Muscle layer of duodenum (tissue), 2 donors: ENCODE measurements at regions not wholly inside any gene's neighbourhood (a gene's known extent, or its start where the extent isn't known, plus 50 kb on each side); places are given as distances from the start of the nearest gene placed in this dataset.

Source experiments
- H3K27ac ChIP-seq: one replicate; pipeline ENCODE4 v1.7.0; 2013; ENCODE audit warnings: mild to moderate bottlenecking, low read length
- H3K27me3 ChIP-seq: one replicate; pipeline ENCODE4 v1.7.0; 2013; ENCODE audit warnings: low read depth, mild to moderate bottlenecking, control low read depth, low read length
- H3K36me3 ChIP-seq, 2 donors: one replicate each; pipeline ENCODE4 v1.7.0; 2013; ENCODE audit warnings: low read length in 2 of 2, control low read depth in 1 of 2, mild to moderate bottlenecking in 1 of 2; ENCODE audit not compliant: insufficient read depth in 2 of 2, control insufficient read depth in 1 of 2
- H3K4me1 ChIP-seq, 2 donors: one replicate each; pipeline ENCODE4 v1.7.0; 2013; ENCODE audit warnings: low read length in 2 of 2, mild to moderate bottlenecking in 2 of 2, control low read depth in 1 of 2, moderate library complexity in 1 of 2; ENCODE audit not compliant: insufficient read depth in 2 of 2, control insufficient read depth in 1 of 2
- H3K4me3 ChIP-seq, 2 donors: one replicate each; pipeline ENCODE4 v1.7.0; 2013; ENCODE audit warnings: low read length in 2 of 2, low read depth in 1 of 2, mild to moderate bottlenecking in 1 of 2
- H3K9me3 ChIP-seq, 2 donors: one replicate each; pipeline ENCODE4 v1.7.0; 2013; ENCODE audit warnings: low read length in 2 of 2, control low read depth in 1 of 2, mild to moderate bottlenecking in 1 of 2; ENCODE audit not compliant: control insufficient read depth in 1 of 2
- donor health status: healthy.

DNA sequence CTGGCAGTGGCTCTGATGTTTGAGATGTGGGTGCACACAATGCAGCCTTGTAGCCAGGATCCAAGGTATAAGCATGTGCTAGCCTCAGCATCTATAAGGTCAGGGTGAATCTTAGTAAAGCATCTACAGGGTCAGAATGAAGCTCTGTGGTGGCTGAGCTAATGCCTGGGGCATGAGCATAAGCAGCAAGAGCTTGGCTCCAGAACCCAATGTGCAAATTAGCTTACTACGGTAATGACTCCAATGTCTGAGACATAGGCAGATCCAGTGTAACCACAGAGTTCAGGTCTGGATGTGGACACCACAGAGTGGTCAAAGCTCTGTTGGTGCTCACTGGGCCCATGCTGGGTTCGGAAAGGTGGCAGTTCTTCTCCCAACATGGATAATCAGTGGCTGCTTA, 304.5 kb upstream of the NECTIN3 start:
- H3K4me1 ChIP-seq, result no peaks in the 10 kb centered on the region
- peaks cover 0 to 4% of the 10 kb centered on the region in 2 donors for H3K9me3 ChIP-seq
- H3K36me3 ChIP-seq, result no peaks in the 10 kb centered on the region
- H3K27me3 ChIP-seq, result no peaks in the 10 kb centered on the region
- H3K4me3 ChIP-seq, result no peak overlapping the region
- no peak overlapping the region for H3K27ac ChIP-seq

DNA sequence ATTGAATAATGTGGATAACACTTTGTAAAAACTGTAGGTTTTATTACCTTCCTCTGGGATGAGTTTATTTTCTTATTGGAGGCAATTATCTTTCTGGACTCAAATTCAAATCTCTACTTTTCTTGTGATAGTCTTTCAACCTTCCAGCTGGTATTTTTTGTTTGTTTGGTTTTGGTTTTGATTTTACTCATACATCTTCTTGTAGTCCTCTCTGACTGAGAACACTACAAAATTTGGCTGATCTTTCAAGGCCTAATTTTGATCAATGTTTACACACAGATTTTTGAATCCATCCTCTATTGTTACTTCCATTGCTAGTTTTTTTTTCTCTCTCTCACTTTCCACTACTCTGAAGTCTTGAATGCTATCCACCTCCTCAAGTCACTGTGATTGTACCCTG, 303.8 kb upstream of the NECTIN3 start:
- H3K4me3 ChIP-seq, result no peak overlapping the region
- peaks cover 0 to 4% of the 10 kb centered on the region in 2 donors for H3K9me3 ChIP-seq
- H3K27me3 ChIP-seq, result no peaks in the 10 kb centered on the region
- H3K4me1 ChIP-seq, result no peaks in the 10 kb centered on the region
- no peaks in the 10 kb centered on the region for H3K36me3 ChIP-seq
- H3K27ac ChIP-seq, result no peak overlapping the region

DNA sequence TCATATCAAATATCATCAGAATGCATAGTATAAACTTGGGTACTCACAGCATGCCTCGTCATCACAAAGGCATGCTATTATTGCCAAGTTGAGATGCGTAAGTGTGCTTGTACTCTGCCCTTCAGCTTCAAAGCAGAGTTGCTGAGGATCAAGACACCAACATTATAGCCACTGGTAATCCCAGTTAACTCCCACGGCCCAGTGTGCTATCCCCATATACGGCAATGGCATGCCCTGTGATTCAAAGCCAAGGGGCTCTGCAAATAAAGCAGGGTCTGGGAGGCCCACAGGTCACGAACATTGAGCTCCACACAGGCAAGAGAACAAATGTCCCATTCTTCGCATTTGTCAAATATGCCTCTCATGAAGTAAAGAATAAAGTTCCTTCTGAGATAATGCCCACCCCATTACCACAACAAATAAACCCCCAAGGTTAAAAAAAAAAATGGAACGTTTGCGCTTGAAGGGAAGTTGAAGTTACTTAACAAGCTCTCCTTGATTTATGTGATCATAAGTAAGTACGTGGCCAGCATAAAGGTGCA, 298.1 kb upstream of the NECTIN3 start:
- Histone ChIP-seq H3K27me3 (no peaks in the 10 kb centered on the region), H3K36me3 (no peaks in the 10 kb centered on the region), H3K27ac (no peak overlapping the region), H3K4me3 (no peak overlapping the region), H3K4me1 (no peaks in the 10 kb centered on the region), H3K9me3 (peaks cover 0 to 4% of the 10 kb centered on the region in 2 donors)

DNA sequence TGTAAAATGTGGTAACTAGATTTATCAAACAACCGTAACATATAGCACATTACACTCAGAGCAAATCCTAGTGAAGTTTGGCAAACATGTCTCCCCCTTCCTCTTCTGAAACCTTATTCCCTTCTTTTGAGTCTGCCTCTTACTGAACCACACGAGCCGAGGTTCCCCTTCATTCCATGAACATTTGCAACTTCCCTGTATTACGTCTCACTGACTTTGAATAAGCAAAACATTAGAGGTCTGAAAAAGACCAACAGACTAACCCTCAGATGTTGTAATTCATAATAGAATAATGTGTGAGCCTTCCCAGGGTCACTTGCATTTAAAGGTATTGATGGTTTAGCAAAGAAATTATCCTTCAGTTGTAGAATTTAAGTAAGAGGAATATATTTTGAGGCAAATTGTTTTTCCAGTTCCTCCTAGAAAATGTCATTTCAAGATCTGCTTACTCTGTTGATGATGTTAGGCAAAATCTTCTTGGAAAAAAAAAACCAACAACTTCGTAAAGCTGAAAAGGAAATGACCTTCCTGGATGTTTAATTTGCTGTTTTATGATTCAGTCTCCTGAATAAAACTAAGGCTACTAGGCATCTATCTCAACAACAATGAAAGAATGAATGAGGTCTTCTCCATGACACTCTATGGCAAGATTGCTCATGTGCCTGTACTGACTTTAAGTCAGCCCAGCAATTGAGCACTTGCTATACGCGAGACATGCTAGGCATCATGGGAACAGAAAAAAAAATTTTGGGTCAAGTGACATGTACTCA, 296.9 kb upstream of the NECTIN3 start:
- Histone ChIP-seq H3K27ac (no peak overlapping the region), H3K9me3 (no peaks in the 10 kb centered on the region), H3K27me3 (no peaks in the 10 kb centered on the region), H3K4me1 (no peaks in the 10 kb centered on the region), H3K36me3 (no peaks in the 10 kb centered on the region), H3K4me3 (no peak overlapping the region)

DNA sequence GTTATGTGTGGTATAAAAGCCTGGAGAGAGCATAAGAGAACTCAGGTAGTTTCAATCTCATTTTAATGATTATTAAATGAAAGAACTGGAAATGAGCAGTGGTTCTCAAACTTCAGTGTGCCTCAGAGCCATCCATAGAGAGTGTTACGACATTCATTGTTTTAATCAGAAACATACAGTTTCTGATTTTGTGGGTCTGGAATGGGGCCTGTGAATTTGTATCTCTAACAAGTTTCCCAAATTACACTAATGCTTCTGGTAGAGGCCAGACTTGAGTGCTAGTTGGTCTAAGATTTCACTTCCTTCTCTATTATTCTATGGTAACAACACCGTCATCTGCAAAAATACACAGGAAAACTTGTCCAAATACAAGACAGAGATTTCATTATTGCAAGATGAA, 292.0 kb upstream of the NECTIN3 start:
- no peak overlapping the region for H3K4me3 ChIP-seq
- no peaks in the 10 kb centered on the region for H3K4me1 ChIP-seq
- no peak overlapping the region for H3K27ac ChIP-seq
- H3K9me3 ChIP-seq, result no peaks in the 10 kb centered on the region
- H3K27me3 ChIP-seq, result no peaks in the 10 kb centered on the region
- no peaks in the 10 kb centered on the region for H3K36me3 ChIP-seq

DNA sequence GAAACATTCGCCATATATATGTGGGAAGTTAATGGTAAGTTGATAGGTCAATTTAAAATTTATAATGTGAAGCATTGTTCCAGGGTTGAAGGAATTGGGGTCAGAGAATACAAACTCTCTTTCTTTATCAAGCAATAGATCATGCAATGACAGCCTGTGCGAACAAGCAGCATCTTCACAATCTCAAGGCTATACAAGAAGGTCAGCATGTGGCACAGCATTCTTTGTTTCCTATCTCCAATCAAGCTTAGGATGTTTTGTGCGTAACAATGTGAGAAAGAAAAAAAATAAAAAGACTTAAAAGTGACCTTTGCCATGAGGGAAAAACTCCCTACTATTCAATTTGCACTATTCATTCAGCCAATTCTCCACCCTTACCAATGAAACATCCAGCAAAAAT, 288.1 kb upstream of the NECTIN3 start:
- H3K36me3 ChIP-seq, result no peaks in the 10 kb centered on the region
- H3K27ac ChIP-seq, result no peak overlapping the region
- H3K27me3 ChIP-seq, result no peaks in the 10 kb centered on the region
- H3K9me3 ChIP-seq, result no peaks in the 10 kb centered on the region
- H3K4me1 ChIP-seq, result no peaks in the 10 kb centered on the region
- H3K4me3 ChIP-seq, result no peak overlapping the region

DNA sequence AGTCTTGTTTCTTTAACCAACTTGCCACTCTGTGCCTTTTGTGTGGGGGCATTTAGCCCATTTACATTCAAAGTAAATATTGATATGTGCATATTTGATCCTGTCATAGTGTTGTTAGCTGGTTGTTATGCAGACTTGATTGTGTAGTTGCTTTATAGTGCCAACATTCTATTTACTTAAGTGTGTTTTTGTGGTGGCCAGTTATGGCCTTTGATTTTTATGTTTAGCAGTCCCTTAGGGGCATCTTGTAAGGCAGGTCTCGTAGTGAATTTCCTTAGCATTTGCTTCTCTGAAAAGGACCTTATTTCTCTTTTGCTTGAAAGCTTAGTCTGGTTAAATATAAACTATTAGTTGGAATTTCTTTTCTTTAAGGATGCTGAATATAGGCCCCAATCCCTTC, 282.8 kb upstream of the NECTIN3 start:
- no peak overlapping the region for H3K4me3 ChIP-seq
- H3K27me3 ChIP-seq, result no peaks in the 10 kb centered on the region
- H3K27ac ChIP-seq, result no peak overlapping the region
- no peaks in the 10 kb centered on the region for H3K4me1 ChIP-seq
- no peaks in the 10 kb centered on the region for H3K9me3 ChIP-seq
- H3K36me3 ChIP-seq, result no peaks in the 10 kb centered on the region

DNA sequence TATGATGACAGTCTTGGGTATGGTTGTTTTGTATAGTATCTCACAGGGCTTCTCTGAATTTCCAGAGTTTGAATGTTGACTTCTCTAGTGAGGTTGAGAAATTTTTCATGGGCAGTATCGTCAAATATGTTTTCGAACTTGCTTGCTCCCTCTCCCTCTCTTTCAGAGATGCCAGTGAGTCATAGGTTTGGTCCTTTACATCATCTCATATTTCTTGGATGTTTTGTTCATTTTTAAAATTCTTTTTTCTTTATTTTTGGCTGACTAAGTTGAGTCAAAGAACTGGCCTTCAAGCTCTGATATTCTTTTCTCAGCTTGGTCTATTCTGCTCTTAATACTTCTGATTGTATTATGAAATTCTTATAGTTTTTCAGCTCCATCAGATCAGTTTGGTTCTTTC, 282.3 kb upstream of the NECTIN3 start:
- no peak overlapping the region for H3K27ac ChIP-seq
- no peaks in the 10 kb centered on the region for H3K36me3 ChIP-seq
- H3K27me3 ChIP-seq, result no peaks in the 10 kb centered on the region
- H3K4me1 ChIP-seq, result no peaks in the 10 kb centered on the region
- no peak overlapping the region for H3K4me3 ChIP-seq
- no peaks in the 10 kb centered on the region for H3K9me3 ChIP-seq

DNA sequence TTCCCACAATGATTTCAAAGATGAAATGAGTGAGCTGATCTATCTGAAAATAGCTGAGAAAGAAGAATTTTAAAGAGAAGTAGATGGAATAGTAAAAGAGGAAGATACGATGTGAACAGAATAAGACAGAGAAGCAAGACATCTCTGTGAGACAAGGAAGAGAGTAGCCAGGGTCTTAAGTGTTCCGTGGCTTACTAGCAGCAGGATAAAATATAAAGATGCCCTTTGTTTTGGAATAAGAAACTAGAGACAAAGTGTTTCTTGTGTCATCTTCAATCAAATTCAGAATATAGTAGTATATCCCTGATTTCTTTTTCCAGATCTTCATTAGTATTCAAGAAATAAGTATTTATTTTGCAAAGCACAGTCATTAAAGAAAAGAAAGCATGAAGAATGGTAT, 281.0 kb upstream of the NECTIN3 start:
- Histone ChIP-seq H3K4me3 (no peak overlapping the region), H3K27ac (no peak overlapping the region), H3K9me3 (no peaks in the 10 kb centered on the region), H3K27me3 (no peaks in the 10 kb centered on the region), H3K36me3 (no peaks in the 10 kb centered on the region), H3K4me1 (no peaks in the 10 kb centered on the region)

DNA sequence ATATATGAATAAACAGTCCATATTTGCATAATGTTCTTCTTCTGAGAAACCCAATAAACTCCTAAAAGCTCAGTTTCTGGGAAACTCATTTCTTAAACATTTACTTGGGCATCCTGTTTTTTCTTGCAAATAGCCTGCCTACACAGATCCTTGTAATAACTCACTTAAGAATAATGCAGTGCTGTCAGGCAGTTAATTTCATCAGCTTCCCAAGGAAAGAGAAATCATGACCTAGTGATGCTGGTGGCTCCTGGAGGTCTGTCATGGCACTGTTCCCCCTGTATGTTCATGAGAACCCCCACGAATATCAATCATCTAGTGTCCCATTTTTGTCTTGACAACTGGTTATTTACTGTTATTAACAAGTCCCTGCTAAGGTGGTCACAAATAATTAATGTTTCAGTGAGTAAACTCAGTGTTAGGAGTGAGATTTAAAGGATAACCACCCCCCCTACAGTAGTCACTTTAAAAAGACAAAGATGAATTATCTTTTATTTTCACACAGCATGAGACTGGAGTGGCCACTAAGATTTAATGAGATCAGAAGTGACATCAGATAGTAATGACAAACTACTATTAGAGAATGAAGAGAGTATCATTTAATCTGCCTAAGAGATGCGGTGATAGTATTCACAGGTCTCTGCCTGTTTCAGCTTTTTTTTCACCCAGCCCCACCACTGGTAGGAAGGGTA, 279.5 kb upstream of the NECTIN3 start:
- Histone ChIP-seq H3K4me1 (no peaks in the 10 kb centered on the region), H3K9me3 (no peaks in the 10 kb centered on the region), H3K27ac (no peak overlapping the region), H3K27me3 (no peaks in the 10 kb centered on the region), H3K4me3 (no peak overlapping the region), H3K36me3 (no peaks in the 10 kb centered on the region)

DNA sequence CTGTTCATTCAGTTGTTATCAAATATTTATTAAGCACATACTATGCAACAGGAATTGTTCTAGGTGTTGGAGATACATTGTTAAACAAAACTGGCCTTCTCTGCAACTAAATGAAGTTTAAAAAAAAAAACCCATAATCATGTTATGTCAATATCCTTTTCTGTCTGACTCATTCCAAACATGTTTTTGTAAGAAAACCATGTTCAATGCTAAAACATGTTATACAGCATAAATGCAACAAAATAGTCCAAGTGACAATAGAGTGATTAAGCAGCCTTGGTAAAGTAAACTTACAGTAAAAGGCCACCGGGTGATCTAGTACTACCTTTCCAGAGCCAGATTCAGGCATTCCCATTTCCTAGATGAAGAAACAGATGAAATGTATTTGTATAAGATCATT, 278.0 kb upstream of the NECTIN3 start:
- H3K4me3 ChIP-seq, result no peak overlapping the region
- H3K27ac ChIP-seq, result no peak overlapping the region
- H3K9me3 ChIP-seq, result no peaks in the 10 kb centered on the region
- no peaks in the 10 kb centered on the region for H3K4me1 ChIP-seq
- H3K27me3 ChIP-seq, result no peaks in the 10 kb centered on the region
- H3K36me3 ChIP-seq, result no peaks in the 10 kb centered on the region
